ENCODE measurements at regions not wholly inside any gene's neighbourhood (a gene's known extent, or its start where the extent isn't known, plus 50 kb on each side); places are given as distances from the start of the nearest gene placed in this dataset.

DNA sequence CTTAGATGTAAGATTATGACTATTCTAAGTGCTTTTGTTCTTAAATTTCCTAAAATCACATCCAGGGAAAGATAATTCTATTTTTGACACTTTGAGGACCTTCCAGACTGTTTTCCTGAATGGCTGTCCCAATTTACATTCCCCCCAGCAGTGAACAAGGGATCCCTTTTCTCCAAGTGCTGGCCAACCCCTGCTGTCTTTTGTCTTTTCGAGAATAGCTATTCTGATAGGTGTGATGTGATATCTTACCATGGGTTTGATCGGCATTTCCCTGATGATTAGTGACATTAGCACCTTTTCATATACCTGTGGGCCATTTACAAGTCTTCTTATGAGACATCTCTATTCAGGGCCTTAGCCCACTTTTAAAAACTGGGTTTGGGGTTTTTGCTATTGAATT, 526.7 kb upstream of the FZD8 start:
- H3K9ac ChIP-seq (ENCODE audit: control insufficient read depth, insufficient read depth, low read length) = no peak overlapping the region
- no peak for FAIRE-seq
- H3K4me2 ChIP-seq (ENCODE audit: control insufficient read depth, insufficient read depth) = no peak overlapping the region
- ATAC-seq = no peak
- RAD21 ChIA-PET (ENCODE audit: unreplicated experiment) = no interaction called here
- DNase-seq (ENCODE audit: low read depth, low spot score) = no peak
- no peaks in the 10 kb centered on the region for H3K9me3 ChIP-seq (replicated peaks; ENCODE audit: control insufficient read depth, insufficient read depth, low read length)
- no peak overlapping the region for H2AFZ ChIP-seq (ENCODE audit: control insufficient read depth, low read depth, low read length)
- no peak overlapping the region for H3K27ac ChIP-seq (ENCODE audit: control insufficient read depth, insufficient read depth)
- no peaks in the 10 kb centered on the region for H3K36me3 ChIP-seq (ENCODE audit: control insufficient read depth in 2 of 2, insufficient read depth in 2 of 2, low read length in 1 of 2)
- H3K4me1 ChIP-seq (ENCODE audit: control insufficient read depth, insufficient read depth, low read length) = no peaks in the 10 kb centered on the region
- no peak overlapping the region for H3K4me3 ChIP-seq
- H3K27me3 ChIP-seq (replicated peaks in 1 of 2; ENCODE audit: control insufficient read depth in 2 of 2, insufficient read depth in 2 of 2, low read length in 1 of 2) = no peaks in the 10 kb centered on the region
- no peaks in the 10 kb centered on the region for H4K20me1 ChIP-seq (ENCODE audit: control insufficient read depth, insufficient read depth)
- CTCF ChIA-PET = no interaction called here
- in situ Hi-C loops (cut with MboI) = no loop called here
- 15% methylated on average over 2 of the region's 2 CpGs for WGBS (ENCODE audit: insufficient coverage, insufficient replicate concordance, low lambda C conversion rate, missing lambda C conversion rate)
- POLR2A ChIA-PET = no interaction called here
- TF ChIP-seq, protein P1, sequence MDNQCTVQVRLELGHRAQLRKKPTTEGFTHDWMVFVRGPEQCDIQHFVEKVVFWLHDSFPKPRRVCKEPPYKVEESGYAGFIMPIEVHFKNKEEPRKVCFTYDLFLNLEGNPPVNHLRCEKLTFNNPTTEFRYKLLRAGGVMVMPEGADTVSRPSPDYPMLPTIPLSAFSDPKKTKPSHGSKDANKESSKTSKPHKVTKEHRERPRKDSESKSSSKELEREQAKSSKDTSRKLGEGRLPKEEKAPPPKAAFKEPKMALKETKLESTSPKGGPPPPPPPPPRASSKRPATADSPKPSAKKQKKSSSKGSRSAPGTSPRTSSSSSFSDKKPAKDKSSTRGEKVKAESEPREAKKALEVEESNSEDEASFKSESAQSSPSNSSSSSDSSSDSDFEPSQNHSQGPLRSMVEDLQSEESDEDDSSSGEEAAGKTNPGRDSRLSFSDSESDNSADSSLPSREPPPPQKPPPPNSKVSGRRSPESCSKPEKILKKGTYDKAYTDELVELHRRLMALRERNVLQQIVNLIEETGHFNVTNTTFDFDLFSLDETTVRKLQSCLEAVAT (IDR thresholded peaks at IDR 0.05) = no peak
- no peak for TF ChIP-seq ATF7 (IDR thresholded peaks at IDR 0.05; ENCODE audit: low read depth)
- TF ChIP-seq, protein P2, sequence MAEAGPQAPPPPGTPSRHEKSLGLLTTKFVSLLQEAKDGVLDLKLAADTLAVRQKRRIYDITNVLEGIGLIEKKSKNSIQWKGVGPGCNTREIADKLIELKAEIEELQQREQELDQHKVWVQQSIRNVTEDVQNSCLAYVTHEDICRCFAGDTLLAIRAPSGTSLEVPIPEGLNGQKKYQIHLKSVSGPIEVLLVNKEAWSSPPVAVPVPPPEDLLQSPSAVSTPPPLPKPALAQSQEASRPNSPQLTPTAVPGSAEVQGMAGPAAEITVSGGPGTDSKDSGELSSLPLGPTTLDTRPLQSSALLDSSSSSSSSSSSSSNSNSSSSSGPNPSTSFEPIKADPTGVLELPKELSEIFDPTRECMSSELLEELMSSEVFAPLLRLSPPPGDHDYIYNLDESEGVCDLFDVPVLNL (IDR thresholded peaks at IDR 0.05; ENCODE audit: low read depth, low read length) = no peak
- TF ChIP-seq CHD2 (IDR thresholded peaks at IDR 0.05; ENCODE audit: borderline replicate concordance, low read depth, low read length) = no peak
- no peaks in the 10 kb centered on the region for H3K79me2 ChIP-seq (ENCODE audit: control insufficient read depth, insufficient read depth, low read length)
- no TSS peak for BruUV-seq (replicated peaks)
- intact Hi-C loops (cut with micrococcal nuclease; ENCODE audit: unreplicated experiment) = no loop called here
- SMC1A ChIA-PET (ENCODE audit: uncharacterized antibody, unreplicated experiment) = no interaction called here
